Fibroblast of skin of abdomen (primary cell): ENCODE measurements at regions not wholly inside any gene's neighbourhood (a gene's known extent, or its start where the extent isn't known, plus 50 kb on each side); places are given as distances from the start of the nearest gene placed in this dataset.

Experiments used
- DNase-seq: peaks from one replicate; pipeline ENCODE4 v3.0.0-alpha.2; 2013

GRCh38 chr6:119630561-119631192 lies 281.1 kb upstream of the MAN1A1 start:
- no peak for DNase-seq

GRCh38 chr6:119628691-119629594 lies 279.4 kb upstream of the MAN1A1 start:
- DNase-seq, result no peak

GRCh38 chr6:119627908-119628669 lies 278.5 kb upstream of the MAN1A1 start:
- peak; percentile 38 for DNase-seq

- no peak for DNase-seq
Observed at GRCh38 chr6:119626884-119627619, 277.5 kb upstream of the MAN1A1 start.

- DNase-seq, result peak; percentile 98
Observed at GRCh38 chr6:119620846-119621555, 271.4 kb upstream of the MAN1A1 start.

- DNase-seq, result peak; percentile 23
Observed at GRCh38 chr6:119614138-119614537, 264.6 kb upstream of the MAN1A1 start.

- DNase-seq, result peak; percentile 51
Observed at GRCh38 chr6:119612911-119613381, 263.4 kb upstream of the MAN1A1 start.

- peak; percentile 57 for DNase-seq
Observed at GRCh38 chr6:119612176-119612891, 262.8 kb upstream of the MAN1A1 start.

- DNase-seq, result no peak
Observed at GRCh38 chr6:119610754-119611153, 261.2 kb upstream of the MAN1A1 start.

- DNase-seq, result no peak
Observed at GRCh38 chr6:119610265-119610664, 260.7 kb upstream of the MAN1A1 start.

GRCh38 chr6:119609865-119610264 lies 260.3 kb upstream of the MAN1A1 start:
- DNase-seq, result no peak

GRCh38 chr6:119608994-119609393 lies 259.4 kb upstream of the MAN1A1 start:
- no peak for DNase-seq

GRCh38 chr6:119604124-119604523 lies 254.6 kb upstream of the MAN1A1 start:
- DNase-seq, result no peak

GRCh38 chr6:119603501-119603900 lies 253.9 kb upstream of the MAN1A1 start:
- no peak for DNase-seq

GRCh38 chr6:119602215-119603178 lies 252.9 kb upstream of the MAN1A1 start:
- DNase-seq, result peak; percentile 83

- DNase-seq, result no peak
Observed at GRCh38 chr6:119598883-119599282, 249.3 kb upstream of the MAN1A1 start.

GRCh38 chr6:119594907-119595306 lies 245.3 kb upstream of the MAN1A1 start:
- no peak for DNase-seq

GRCh38 chr6:119591235-119591634 lies 241.7 kb upstream of the MAN1A1 start:
- no peak for DNase-seq

GRCh38 chr6:119590066-119590465 lies 240.5 kb upstream of the MAN1A1 start:
- no peak for DNase-seq

GRCh38 chr6:119587537-119587936 lies 238.0 kb upstream of the MAN1A1 start:
- DNase-seq, result no peak
